Duodenal mucosa (tissue), 2 donors: ENCODE measurements at regions not wholly inside any gene's neighbourhood (a gene's known extent, or its start where the extent isn't known, plus 50 kb on each side); places are given as distances from the start of the nearest gene placed in this dataset.

Source experiments
- H3K27ac ChIP-seq: one replicate; pipeline ENCODE4 v1.7.0; 2013; ENCODE audit warnings: low read depth, low read length
- H3K27me3 ChIP-seq, 2 donors: one replicate each; pipeline ENCODE4 v1.7.0; 2013; ENCODE audit warnings: low read length in 2 of 2, control low read depth in 1 of 2; ENCODE audit not compliant: insufficient read depth in 2 of 2, control insufficient read depth in 1 of 2
- H3K36me3 ChIP-seq, 2 donors: one replicate each; pipeline ENCODE4 v1.7.0; 2013; ENCODE audit warnings: low read length in 2 of 2, control low read depth in 1 of 2; ENCODE audit not compliant: insufficient read depth in 2 of 2, control insufficient read depth in 1 of 2
- H3K4me1 ChIP-seq, 2 donors: one replicate each; pipeline ENCODE4 v1.7.0; 2013; ENCODE audit warnings: low read length in 2 of 2, control low read depth in 1 of 2; ENCODE audit not compliant: insufficient read depth in 2 of 2, control insufficient read depth in 1 of 2
- H3K4me3 ChIP-seq, 2 donors: one replicate each; pipeline ENCODE4 v1.7.0; 2013; ENCODE audit warnings: low read length in 2 of 2, low read depth in 1 of 2
- H3K9ac ChIP-seq, 2 donors: one replicate each; pipeline ENCODE4 v1.7.0; 2013; ENCODE audit warnings: low read length in 2 of 2, low read depth in 1 of 2
- H3K9me3 ChIP-seq, 2 donors: one replicate each; pipeline ENCODE4 v1.7.0; 2013; ENCODE audit warnings: low read length in 2 of 2, control low read depth in 1 of 2; ENCODE audit not compliant: control insufficient read depth in 1 of 2

GRCh38 chr14:88950069-88950468, 125.6 kb downstream of the TTC8 start:
- H3K27ac ChIP-seq, result no peak overlapping the region
- no peaks in the 10 kb centered on the region for H3K9me3 ChIP-seq
- H3K36me3 ChIP-seq, result no peaks in the 10 kb centered on the region
- H3K4me1 ChIP-seq, result no peaks in the 10 kb centered on the region
- peaks cover 0 to 2% of the 10 kb centered on the region in 2 donors for H3K27me3 ChIP-seq
- no peak overlapping the region for H3K9ac ChIP-seq
- no peak overlapping the region for H3K4me3 ChIP-seq

- no peaks in the 10 kb centered on the region for H3K4me1 ChIP-seq
- no peak overlapping the region for H3K9ac ChIP-seq
- no peak overlapping the region for H3K27ac ChIP-seq
- no peaks in the 10 kb centered on the region for H3K9me3 ChIP-seq
- H3K27me3 ChIP-seq, result peaks cover 0 to 2% of the 10 kb centered on the region in 2 donors
- no peaks in the 10 kb centered on the region for H3K36me3 ChIP-seq
- H3K4me3 ChIP-seq, result no peak overlapping the region
Measured at GRCh38 chr14:88951370-88951769, 126.9 kb downstream of the TTC8 start.

GRCh38 chr14:88952901-88953300, 128.4 kb downstream of the TTC8 start:
- H3K4me1 ChIP-seq, result no peaks in the 10 kb centered on the region
- no peak overlapping the region for H3K4me3 ChIP-seq
- no peak overlapping the region for H3K27ac ChIP-seq
- H3K36me3 ChIP-seq, result no peaks in the 10 kb centered on the region
- H3K9me3 ChIP-seq, result no peaks in the 10 kb centered on the region
- peaks cover 0 to 2% of the 10 kb centered on the region in 2 donors for H3K27me3 ChIP-seq
- no peak overlapping the region for H3K9ac ChIP-seq

GRCh38 chr14:88955455-88955854, 131.0 kb downstream of the TTC8 start:
- H3K27ac ChIP-seq, result no peak overlapping the region
- H3K9me3 ChIP-seq, result no peaks in the 10 kb centered on the region
- H3K4me3 ChIP-seq, result no peak overlapping the region
- H3K4me1 ChIP-seq, result no peaks in the 10 kb centered on the region
- H3K36me3 ChIP-seq, result no peaks in the 10 kb centered on the region
- peaks cover 0 to 2% of the 10 kb centered on the region in 2 donors for H3K27me3 ChIP-seq
- H3K9ac ChIP-seq, result no peak overlapping the region

- H3K27ac ChIP-seq, result no peak overlapping the region
- no peak overlapping the region for H3K4me3 ChIP-seq
- no peaks in the 10 kb centered on the region for H3K36me3 ChIP-seq
- H3K9ac ChIP-seq, result no peak overlapping the region
- H3K4me1 ChIP-seq, result no peaks in the 10 kb centered on the region
- no peaks in the 10 kb centered on the region for H3K27me3 ChIP-seq
- no peaks in the 10 kb centered on the region for H3K9me3 ChIP-seq
Measured at GRCh38 chr14:88960496-88960895, 136.0 kb downstream of the TTC8 start.

- H3K27ac ChIP-seq, result no peak overlapping the region
- no peaks in the 10 kb centered on the region for H3K27me3 ChIP-seq
- no peaks in the 10 kb centered on the region for H3K9me3 ChIP-seq
- no peak overlapping the region for H3K4me3 ChIP-seq
- H3K9ac ChIP-seq, result no peak overlapping the region
- no peaks in the 10 kb centered on the region for H3K4me1 ChIP-seq
- H3K36me3 ChIP-seq, result no peaks in the 10 kb centered on the region
Measured at GRCh38 chr14:88961214-88961613, 136.8 kb downstream of the TTC8 start.

GRCh38 chr14:88962356-88962755, 137.9 kb downstream of the TTC8 start:
- no peak overlapping the region for H3K9ac ChIP-seq
- H3K4me3 ChIP-seq, result no peak overlapping the region
- H3K36me3 ChIP-seq, result no peaks in the 10 kb centered on the region
- no peaks in the 10 kb centered on the region for H3K4me1 ChIP-seq
- no peak overlapping the region for H3K27ac ChIP-seq
- no peaks in the 10 kb centered on the region for H3K9me3 ChIP-seq
- H3K27me3 ChIP-seq, result no peaks in the 10 kb centered on the region

- Histone ChIP-seq H3K4me3 (no peak overlapping the region), H3K4me1 (no peaks in the 10 kb centered on the region), H3K9ac (no peak overlapping the region), H3K27me3 (no peaks in the 10 kb centered on the region), H3K36me3 (no peaks in the 10 kb centered on the region), H3K27ac (no peak overlapping the region), H3K9me3 (no peaks in the 10 kb centered on the region)
Measured at GRCh38 chr14:88967299-88967698, 142.8 kb downstream of the TTC8 start.

GRCh38 chr14:88975043-88975830, 150.8 kb downstream of the TTC8 start:
- no peaks in the 10 kb centered on the region for H3K36me3 ChIP-seq
- no peak overlapping the region for H3K9ac ChIP-seq
- no peaks in the 10 kb centered on the region for H3K9me3 ChIP-seq
- H3K27me3 ChIP-seq, result peaks cover 0 to 4% of the 10 kb centered on the region in 2 donors
- no peak overlapping the region for H3K27ac ChIP-seq
- no peak overlapping the region for H3K4me3 ChIP-seq
- peaks cover 0 to 5% of the 10 kb centered on the region in 2 donors for H3K4me1 ChIP-seq

GRCh38 chr14:88975926-88976325, 151.5 kb downstream of the TTC8 start:
- peaks cover 0 to 4% of the 10 kb centered on the region in 2 donors for H3K27me3 ChIP-seq
- no peaks in the 10 kb centered on the region for H3K9me3 ChIP-seq
- H3K27ac ChIP-seq, result no peak overlapping the region
- no peak overlapping the region for H3K4me3 ChIP-seq
- H3K9ac ChIP-seq, result no peak overlapping the region
- H3K36me3 ChIP-seq, result no peaks in the 10 kb centered on the region
- peaks cover 0 to 5% of the 10 kb centered on the region in 2 donors for H3K4me1 ChIP-seq
